ENCODE measurements at regions not wholly inside any gene's neighbourhood (a gene's known extent, or its start where the extent isn't known, plus 50 kb on each side); places are given as distances from the start of the nearest gene placed in this dataset.

DNA sequence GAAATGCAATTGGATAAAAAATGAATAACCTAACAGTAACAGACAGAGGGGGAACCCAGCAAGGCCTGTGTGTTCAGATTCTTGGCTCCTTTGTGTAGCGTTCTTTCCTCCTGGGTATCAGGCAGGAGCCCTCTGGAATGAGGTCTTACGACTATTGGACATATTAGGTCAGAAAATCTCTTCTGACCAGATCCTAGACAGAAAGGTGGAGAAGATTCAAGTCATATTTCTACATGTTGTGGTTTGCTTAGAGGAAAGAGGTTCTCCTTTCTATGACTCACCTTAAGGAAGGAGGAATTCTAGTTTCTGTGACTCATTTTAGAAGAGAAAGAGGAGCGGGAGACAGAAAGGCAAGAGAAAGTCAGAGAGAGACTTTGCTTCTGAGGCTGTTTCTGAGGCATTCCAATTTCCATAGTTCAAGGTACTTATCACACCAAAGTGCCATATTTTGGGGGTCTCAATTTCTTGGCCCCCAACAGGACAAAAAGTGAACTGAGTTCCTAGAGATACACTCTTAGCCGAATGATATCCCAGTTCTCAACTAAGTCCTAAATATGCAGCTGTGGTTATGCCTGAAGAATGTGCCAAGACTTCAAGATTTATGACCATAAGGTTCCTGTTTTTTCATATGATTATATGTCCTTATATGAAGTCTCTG, 618.6 kb downstream of the ZEB2 start:
- no peak for DNase-seq

DNA sequence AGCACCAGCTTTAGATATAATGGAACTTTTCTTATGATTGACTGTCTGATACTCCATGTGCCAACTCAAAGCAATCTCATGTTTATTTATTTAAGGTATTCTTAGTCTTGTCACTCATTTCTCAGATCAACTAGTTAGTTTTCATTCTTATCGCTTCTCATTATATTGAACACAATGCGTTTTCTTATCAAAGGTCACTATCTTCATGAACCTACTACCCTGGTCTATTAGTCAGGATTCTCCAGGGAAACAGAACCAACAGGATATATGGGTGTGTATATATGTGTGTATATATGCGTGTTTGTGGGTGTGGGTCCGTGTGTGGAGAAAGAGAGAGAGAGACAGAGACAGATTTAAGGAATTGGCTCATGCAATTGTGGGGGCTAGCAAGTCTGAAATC, 619.9 kb downstream of the ZEB2 start:
- no peak for DNase-seq

DNA sequence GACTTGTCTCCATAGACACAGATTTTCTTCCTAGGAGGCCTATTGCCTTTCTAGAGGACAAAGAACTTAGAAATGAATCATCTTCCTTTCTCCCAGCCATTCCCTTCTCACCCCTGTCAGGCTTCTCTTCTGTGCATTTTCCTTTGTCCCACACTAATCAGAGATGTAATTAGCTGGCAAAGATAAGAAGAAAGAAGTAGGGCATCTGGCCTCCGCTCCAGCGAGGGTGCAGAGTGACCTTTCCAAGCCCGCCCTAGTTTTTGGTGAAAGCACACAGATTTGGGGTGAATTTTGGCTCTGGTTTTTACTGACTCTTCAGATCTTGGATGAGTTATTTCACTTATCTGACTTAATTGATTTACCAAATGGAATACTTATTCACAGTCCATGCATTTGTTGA, 626.5 kb downstream of the ZEB2 start:
- DNase-seq: no peak

DNA sequence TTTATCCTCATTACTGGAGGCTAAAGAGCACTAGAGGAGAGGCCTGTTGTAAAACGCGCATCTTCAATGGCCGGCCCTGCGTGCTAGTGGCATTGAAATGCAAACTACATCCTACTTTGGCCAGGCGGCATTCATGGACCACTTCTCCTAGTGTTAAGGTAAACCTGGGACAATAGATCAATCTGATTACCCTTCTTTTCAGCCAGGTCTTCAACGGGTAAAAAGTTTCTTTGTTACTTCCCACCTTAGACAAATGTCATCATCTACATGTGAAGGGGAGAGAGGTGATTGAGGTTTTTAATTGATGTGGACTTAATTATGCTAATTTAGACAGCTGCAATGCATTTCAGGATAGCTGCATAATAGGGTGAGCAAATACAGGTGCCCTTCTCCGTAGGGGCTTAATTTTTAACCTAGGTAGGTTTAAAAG, 628.0 kb downstream of the ZEB2 start:
- DNase-seq: no peak

DNA sequence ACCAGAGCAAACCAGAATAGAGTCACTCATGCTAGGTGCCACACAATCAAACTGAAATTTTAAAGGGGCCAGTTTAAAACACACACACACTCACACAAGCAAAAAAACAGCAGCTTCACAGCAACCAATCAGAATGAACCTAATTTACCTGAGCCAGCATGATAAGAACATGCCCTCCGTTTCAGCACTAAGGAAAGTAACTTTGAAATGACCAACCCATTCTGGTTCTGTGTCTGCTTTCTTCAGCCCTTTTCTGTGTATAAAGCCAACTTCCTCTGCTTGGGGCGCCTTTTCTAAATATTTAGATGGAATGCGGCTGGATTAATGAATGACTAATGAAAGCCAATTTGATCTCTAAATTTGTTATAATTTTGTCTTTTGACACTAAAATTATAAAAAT, 629.1 kb downstream of the ZEB2 start:
- DNase-seq: no peak

DNA sequence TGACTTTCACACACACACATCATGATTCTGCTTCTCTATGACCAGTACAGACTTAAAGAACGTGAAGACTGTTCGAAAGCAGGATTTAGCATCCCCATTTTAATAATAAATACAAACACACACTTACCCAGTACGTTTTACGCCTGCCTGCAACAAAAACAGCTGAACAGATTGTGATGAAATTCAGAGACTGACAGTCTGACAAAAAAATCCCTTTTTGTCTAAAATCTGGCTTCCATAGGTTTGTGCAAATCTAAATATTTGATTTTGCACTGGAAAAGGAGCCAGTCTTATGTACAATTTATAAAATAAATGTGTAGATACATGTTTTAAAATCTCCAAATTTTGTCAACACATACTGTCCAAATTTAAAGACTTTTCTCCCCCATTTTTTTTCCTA, 630.7 kb downstream of the ZEB2 start:
- DNase-seq: no peak

DNA sequence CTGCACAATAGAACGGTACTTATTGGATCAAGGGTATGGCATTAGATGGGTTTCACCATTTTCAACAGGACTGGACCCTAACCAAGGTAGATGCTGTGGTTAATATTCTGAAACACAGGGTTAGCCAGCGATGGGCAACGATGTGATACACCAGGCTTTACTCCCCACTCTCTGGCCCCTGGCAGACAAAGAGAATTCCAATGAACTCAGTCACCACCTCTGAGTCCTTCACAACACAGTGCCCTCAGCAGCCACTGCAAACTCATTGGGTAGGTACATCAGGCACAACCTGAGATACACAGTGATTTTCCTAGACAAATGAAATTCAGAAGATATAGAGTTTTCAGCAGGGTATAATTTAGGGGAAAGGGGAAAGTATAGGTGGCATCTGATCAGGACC, 634.5 kb downstream of the ZEB2 start:
- DNase-seq: no peak

DNA sequence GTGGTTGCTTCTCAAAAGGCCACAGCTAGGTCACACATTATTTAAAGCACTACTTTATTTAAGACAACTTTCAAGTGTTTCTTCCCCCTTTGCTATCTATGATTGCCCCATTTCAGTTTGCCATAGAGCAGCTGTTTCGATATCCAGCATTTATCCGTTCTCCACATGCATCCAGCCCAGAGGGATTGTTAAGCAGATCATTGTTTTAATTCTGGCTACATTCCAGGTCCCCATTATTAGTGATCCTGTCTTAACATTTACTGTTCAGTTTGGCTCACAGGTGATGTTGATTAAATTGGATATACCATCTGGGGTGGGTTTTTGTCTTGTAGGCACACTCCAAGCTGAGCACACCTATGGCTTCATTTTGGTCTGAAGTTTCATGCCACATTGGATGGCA, 638.7 kb downstream of the ZEB2 start:
- DNase-seq: no peak

DNA sequence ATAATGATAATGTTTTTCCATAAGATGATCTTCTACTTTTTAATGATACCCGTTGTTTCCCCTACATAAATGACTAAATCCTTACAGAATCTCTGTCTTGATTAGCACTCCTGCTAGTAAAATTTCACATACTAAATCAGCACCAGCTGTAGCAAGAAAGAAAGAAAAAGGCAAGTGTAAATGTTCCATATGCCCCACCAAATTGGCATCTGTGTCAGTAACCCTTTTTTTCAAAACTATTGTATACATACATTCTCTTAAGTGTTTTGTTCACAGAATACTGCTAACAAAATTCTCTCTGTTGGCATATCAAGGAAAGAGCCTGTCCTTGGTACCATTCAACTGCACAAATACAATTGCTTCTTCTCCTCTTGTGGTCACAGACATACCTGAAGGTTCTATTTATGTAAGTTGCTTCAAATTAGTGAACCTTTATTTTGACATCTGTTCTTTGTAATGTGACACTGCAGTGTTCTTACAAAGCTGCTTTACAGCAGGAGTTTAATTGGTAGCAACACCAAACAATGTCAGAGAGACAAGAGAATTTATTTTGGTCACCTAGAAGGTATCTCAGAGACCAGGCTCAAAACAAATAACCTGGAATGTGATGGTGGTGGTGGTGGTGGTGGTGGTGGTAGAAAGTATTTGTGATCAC, 641.9 kb downstream of the ZEB2 start:
- no peak for DNase-seq

DNA sequence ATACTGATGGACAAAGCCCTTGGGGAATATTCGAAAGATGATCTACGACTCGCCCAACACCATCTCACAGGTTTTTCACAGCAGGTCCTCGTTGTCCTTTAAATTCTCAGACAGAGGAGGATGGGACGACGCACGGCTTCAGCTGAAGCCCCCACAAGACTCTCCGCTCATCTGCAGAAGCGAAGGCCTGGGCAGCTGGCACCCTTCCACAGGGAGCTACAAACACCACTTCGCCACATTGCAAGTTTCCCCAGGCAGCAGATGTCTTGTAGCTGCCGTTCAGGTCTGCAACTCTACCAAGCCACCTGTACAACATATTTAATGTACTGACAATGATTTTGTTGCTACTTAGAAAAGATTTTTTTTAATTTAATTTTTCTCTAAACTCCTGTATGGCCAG, 642.9 kb downstream of the ZEB2 start:
- DNase-seq: no peak

DNA sequence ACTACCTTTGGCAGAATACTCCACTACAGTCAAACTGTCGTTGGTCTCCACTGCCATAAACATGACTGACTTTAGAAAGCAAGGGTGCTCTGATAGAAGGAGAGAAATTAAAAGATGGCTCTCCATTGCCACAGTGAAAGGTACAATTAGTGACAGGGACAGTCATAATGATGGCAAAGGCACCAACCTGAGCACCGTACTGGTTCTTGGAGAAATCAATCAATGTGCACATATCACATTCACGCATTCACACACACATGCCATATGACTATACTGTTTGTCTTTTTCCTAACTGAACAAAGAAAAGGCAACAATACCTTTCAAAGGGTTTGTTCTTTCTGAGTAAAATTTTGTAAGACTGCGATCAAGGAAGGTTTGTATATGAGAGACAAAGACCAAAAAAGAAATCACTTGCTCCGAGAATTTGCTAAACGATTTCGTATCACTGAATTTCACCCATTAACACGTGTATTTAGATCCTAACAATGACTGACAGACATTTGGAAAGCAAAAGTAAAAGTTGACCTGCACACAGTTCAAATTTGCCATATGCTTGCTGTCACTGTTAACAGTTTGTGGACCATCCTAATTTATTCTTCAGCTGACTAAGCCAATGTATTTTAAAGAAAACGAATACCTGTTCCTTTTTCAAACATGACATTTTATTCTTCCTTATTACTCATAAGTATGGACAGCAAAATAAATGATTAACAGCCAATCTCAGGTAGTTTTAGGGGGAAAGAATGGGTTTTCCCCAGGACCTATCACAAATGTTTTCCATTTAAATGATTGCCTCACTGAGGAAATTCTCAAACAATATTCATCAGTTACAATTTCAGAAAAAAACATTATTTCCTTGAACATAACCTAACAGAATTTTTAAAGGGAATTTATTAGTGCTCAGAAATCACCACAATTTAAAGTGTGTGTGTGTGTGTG, 644.4 kb downstream of the ZEB2 start:
- DNase-seq: no peak

DNA sequence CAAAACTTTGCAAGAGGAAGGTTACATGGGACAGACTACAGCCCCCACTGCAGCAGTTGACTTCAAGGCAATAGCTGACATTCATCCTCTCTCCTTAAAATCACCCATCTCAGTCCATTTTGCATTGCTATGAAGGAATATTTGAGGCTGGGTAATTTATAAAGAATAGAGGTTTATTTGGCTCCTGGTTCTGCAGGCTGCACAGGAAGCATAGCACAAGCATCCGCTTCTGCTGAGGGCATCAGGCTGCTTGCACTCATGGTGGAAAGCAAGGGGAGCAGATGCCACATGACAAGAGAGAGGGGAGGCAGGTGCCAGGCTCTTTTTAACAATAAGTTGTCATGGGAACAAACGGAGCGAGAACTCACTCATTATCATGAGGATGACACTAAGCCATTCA, 646.0 kb downstream of the ZEB2 start:
- no peak for DNase-seq

DNA sequence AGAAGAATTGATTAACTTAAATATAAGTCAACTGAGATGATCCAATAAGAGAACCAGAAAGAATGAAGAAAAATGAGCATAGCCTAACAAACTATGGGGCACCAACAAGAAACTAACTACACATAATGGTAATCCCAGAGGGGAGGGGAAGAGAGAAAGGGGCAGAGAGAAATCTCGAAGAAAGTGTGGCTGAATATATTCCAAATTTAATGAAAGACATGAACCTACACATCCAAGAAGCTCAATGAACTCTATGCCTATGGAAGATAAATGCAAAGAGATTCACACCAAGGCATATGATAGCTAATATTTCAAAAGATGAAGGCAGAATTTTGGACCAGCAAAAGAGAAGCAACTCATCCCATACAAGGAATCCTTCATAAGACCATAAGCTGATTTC, 649.2 kb downstream of the ZEB2 start:
- no peak for DNase-seq

DNA sequence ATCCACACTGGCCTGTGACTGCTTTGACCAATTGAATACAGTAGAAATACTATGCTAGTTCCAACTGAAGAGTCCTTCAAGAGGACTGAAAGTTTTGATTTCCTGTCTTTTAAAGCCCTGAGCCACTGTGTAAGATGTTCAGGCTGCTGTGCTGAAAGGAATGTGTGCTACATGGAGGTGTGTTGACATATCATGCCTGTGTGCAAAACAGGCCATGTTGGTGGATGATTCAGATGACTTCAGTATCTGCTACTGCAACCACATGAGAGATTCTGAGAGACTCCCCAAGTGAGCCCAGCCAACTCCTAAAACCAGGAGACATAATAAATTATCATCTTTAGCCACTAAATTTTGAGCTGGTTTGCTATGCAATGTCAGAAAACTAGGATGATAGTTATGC, 662.9 kb downstream of the ZEB2 start:
- DNase-seq: no peak

DNA sequence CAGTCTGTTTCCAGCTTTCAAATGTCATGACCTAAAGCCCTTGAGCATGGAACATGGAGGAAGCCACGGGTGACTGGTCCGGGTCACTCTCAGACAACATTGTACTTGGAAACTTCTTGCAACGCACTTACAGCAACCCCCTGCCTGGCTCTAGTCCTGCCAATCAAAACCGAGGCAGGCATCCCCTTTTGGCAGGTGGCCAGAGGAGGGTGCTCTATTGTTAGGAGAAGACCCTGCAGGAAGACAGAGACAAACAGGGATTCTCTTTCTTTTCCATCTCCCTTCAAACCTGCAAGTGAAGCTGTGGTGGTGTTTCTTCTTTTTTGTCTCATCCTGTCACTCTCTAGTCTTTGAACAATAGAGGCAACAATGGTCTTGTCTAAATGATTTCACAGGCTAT, 667.2 kb downstream of the ZEB2 start:
- no peak for DNase-seq

DNA sequence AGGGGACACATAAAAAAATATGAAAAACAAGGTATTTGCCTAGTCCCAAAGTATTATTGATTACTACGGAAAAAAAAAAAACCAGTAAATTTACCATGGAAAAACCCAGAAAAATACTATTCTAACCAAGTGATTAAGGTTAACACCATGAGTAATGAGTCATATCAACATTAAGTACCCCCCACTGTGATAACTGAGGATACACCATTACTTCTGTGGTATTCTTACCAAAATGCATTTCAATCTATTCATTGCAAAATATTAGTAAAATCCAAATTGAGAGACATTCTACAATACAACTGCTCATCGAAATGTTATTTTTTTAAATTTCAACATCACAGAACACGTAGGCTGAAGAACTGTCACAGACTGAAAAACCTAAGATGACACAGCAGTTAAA, 669.8 kb downstream of the ZEB2 start:
- DNase-seq: no peak

DNA sequence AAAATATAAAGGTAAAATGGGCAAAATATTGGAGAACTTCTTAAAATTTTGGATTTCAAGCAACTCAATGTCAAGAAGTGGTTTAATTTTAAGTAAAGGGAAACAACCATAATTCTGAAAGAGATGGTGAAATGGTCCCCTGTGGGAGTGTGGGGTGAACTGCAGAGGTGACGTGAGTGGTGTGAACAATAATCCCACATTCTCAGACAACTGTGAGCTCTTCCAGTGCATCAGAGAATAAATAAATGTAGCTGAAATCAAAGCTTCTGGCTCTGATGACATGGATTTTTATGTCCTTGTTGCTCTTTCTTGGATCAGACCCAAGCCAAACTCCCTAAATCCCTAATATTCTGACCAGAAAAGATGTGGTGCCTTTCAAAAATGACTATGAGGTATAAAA, 672.7 kb downstream of the ZEB2 start:
- DNase-seq: no peak

DNA sequence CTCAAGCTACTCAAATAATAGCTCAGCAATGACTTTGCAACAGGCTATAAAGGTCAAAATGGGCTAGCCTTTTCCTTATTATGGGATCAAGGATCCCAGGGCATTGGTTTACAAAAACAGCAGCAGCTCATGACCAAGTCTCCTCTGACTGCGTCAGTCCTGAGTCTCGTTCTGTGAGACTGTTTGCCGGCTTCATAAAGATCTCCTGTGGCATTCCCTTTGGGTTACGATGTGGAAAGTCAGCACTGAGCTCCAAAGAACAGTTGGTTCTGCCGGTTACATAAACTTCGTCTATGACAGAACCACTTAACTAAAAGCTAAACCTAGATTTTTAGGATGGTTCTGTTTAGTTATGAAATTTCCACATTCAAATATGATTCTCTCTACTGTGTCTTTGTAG, 674.9 kb downstream of the ZEB2 start:
- DNase-seq: no peak

DNA sequence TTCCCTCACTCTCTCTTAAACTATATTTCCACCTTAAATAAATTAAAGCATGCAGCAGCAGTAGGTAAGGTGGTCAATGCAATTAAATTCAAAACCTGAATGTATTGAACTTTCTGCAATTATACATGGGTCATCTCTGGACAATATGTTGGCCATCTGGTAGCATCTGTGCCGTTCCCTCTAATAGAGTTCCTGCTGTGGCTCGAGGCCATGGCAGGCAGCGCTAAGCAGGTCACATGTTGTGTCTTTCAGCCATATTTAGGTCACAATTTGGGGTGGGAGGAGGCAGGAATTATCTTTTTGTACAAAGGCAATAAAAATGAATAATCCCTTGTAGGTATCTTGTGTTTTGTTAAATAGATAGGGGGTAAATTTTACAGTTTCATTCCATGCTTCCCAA, 676.2 kb downstream of the ZEB2 start:
- DNase-seq: no peak

DNA sequence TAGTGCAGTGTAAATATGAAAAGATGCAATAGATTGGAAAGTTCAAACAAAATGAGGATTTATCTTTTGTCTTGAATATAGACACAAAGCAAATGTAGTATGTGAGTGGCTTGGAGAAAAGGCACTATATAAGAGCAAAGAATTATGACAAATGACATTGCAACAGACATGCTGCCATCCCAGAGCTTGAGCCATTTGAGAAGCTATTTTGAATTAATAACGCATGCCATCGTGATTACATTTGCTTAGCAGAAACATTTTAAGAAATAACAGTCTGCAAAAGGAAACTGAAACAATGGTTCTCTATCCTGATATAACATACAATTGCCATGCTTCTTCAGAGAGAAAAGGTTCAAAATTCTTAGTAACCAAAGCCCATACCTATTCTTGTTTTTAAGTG, 677.1 kb downstream of the ZEB2 start:
- no peak for DNase-seq

DNA sequence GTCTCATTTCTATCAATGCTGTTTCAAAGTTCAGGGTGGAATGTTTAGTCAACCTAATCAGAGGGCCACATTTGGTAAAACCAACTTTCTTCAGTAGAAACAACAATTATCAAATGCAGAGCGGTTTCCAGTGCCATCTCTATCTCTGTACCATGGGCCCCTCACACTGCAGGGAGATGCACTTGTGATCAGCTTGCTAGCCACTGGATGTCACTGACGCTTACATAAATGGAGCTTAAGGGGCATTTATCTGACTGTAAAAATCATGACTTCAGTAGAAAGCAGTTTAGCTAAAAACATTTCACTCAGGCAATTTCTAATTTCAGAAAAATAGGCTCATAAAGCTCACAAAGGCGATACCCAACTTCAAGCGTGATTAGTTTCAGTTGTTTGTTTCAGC, 678.0 kb downstream of the ZEB2 start:
- DNase-seq: no peak

DNA sequence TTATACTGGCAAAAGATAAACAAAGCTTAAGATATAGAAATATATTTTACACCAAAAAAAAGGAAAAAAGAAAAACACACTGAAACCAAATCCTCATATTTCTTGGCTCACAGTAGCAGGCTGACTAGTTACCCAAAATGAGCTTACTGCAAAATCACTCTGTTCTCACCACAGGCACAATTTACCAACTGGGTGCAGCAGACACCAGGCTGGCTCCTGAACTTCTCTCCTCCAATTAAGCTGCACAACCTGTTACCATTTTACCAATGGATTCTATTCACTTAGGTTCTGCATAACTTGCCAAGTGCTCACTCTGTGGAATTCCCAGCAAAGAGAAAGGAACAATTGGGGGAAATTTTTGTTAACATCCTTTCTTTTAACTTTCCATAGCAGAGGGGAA, 679.3 kb downstream of the ZEB2 start:
- no peak for DNase-seq

DNA sequence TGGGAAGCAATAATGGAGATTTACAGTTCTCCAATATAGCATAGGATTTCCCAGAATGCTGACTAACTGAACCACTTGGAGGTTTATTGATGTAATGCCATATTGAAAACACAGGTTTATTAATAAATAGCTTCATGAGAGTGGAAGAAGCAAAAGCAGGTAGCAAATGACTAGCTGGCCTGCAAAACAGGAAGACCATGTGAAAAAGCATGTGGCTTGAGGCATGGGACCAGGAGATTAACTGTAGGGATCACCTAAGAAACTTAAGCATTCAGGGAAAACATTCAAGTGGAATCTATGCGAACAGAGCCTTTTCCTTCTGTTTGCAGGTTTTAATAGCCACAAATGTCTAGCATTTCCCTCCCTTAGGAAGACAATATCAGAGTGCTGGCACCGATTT, 679.7 kb downstream of the ZEB2 start:
- no peak for DNase-seq

DNA sequence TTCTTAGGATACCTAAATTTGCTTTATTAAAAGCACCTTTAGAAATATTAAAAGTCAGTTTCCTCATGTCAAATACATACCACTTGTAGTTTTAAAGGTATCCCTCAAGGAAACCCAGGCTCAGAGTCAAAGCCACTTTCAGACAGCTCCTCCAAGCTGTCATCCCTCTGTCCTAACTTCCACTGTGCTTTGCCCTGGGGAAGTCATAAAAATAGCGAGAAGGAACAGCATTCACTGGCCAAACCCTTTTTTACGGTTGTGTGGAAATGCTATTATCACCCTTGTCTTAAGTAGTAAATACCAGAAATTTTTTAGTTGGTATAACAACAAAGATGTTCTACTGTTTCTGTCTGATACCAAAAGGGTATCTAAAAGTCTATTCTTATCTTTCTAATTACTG, 680.5 kb downstream of the ZEB2 start:
- no peak for DNase-seq
